HG02981 (cell line): ENCODE measurements at regions not wholly inside any gene's neighbourhood (a gene's known extent, or its start where the extent isn't known, plus 50 kb on each side); places are given as distances from the start of the nearest gene placed in this dataset.
"Not testable (repeated sequence)": the region's sequence is repeated elsewhere in the genome, so short reads cannot be mapped to it uniquely, and the experiment has no call there.

Experiments used
- ATAC-seq: cut with Tn5 transposase; IDR thresholded peaks from one replicate; pipeline ENCODE4 v1.9.1; 2021; ENCODE audit warnings: mild to moderate bottlenecking, moderate library complexity; ENCODE audit not compliant: unreplicated experiment

DNA sequence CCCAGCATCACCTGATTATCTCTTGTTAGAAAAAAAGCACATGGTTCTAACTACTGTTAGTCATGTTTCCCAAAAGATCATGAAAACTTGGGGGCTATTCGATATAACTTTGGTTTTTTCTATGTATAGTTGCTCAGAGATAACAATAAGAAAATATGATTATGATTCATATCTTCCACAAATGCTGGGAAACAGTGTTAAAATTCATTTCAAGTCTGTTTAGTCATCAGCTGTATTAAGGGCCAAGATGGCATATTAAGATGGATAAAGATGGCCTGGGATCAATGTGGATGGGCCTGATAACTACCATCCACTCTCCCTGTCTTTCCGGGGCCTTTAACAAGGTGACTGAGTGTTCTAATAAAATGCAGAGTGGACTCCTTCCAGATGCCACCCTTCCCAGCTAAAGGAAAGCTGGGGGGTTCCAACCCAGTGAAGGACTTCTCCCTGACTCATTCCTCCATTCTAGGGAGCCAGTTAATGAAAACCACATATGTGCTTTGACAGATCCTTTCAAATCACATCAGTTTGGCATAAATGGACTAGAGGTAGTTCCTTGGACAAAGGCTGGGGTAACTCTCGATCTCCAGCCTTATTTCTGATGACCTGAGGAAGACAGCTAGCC is 221.6 kb downstream of the VAPA start:
- ATAC-seq, result no peak

DNA sequence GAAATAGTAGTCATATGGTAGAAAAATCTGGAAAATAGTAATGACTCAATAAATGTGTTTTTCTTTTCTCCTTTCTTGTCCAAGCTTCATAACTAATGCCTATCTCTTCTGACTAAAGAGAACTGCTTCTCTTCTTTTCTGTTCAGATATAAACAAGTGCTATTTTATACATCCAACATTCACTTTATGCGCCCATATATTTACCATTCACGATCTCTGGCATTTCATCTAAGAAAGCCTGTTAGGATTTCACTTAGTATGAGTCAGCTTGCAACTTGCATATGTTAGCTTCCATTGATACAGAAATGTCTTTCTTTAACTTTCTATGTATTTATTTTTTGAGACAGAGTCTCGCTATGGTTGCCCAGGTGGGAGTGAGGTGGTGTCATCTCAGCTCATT is 224.9 kb downstream of the VAPA start:
- no peak for ATAC-seq

GRCh38 chr18:10139783-10140410 is 226.1 kb downstream of the VAPA start:
- no peak for ATAC-seq

DNA sequence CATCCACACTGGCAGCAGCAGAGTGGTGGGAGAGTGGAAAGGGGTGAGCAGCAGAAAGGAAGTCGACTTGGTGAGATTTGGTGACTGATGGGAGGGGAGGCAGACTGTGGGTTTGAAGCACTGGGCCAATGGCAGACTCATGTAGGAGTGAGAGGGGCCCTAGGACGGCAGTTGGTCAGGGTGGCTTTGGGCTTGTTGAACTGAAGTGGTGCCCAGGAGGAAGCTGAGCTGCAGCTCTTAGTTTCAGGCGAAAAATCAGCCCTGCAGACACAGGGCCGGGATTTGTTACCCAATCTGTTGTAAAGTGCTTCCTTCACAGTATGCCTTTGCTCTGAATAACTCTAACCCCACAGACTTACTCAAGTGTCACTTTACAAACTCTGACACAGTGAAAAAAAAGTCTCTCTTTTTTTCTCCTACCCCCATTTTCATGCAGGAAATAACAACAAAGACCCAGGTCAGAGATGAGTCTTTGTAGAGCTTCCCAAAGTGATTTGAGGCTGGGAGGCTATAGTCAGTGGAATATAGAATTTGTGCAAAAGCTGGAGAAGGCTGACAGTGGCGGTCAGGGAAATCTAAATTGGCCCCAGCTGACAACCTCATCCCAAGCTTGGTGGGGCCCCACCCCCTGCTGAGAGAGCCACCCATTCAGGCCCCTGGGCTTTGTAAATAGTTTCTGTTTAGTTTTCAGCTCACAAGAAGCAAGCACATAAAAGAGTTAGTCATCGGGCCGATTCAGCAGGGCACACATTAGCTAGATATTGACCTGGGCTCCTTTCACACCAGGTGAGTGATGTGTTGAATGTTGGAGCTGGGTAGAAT is 226.9 kb downstream of the VAPA start:
- ATAC-seq, result no peak

DNA sequence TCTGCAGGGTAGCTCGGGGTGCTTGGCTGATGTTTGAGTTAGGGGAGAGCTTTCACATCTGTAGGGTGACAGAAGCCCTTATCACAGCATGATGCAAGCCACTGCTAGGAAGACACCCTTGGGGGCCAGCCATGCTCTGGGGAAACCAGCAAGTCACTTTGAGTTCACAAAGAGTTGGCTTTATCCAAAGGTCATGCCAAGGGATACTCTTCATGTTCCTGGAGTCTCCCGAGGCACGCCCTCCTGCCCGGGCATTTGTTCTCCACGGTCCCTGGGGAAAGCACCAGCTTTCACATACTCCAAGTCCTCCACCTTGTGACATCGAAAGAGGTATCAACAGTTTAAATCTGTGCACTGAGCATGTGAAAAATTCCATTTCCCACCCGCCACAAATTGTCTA is 227.7 kb downstream of the VAPA start:
- no peak for ATAC-seq

GRCh38 chr18:10142056-10142455 is 228.2 kb downstream of the VAPA start:
- ATAC-seq, result no peak

GRCh38 chr18:10142496-10143160 is 228.8 kb downstream of the VAPA start:
- ATAC-seq, result no peak

GRCh38 chr18:10143596-10143995 is 229.8 kb downstream of the VAPA start:
- no peak for ATAC-seq

DNA sequence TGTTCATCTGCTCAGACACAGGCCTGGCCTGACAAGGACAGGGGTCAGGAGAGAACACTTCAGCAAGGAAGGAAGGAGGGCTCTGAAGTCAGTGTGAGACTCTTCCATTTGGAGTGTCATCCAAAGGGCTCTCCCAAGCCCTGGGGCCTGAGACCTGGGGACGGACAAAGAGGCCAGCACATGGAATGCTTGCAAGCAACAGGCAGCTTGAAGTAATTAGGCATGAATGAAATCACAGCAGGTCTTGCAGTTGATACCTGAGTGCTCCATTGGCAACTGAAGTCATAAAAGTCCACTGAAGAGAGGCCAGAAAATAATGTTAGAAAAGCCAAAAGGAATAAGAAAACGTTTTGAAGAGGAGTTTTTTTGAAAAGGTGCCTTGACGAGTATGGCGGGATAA is 231.7 kb downstream of the VAPA start:
- no peak for ATAC-seq

- no peak for ATAC-seq
Measured at GRCh38 chr18:10147226-10147625, 233.4 kb downstream of the VAPA start.

GRCh38 chr18:10147752-10148151 is 233.9 kb downstream of the VAPA start:
- ATAC-seq, result no peak

GRCh38 chr18:10148189-10148929 is 234.5 kb downstream of the VAPA start:
- ATAC-seq, result no peak

- ATAC-seq, result no peak
Measured at GRCh38 chr18:10149768-10150556, 236.1 kb downstream of the VAPA start.

DNA sequence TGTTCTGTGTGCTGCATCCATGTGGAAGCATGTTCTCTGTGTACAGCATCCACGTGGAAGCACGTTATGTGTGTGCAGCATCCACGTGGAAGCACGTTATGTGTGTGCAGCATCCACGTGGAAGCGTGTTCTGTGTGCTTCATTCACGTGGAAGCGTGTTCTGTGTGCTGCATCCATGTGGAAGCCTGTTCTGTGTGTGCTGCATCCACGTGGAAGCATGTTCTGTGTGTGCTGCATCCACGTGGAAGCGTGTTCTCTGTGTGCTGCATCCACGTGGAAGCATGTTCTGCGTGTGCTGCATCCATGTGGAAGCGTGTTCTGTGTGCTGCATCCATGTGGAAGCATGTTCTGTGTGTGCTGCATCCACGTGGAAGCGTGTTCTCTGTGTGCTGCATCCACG is 236.8 kb downstream of the VAPA start:
- ATAC-seq, result not testable (repeated sequence)

- ATAC-seq, result no peak
Measured at GRCh38 chr18:10152475-10152874, 238.7 kb downstream of the VAPA start.

DNA sequence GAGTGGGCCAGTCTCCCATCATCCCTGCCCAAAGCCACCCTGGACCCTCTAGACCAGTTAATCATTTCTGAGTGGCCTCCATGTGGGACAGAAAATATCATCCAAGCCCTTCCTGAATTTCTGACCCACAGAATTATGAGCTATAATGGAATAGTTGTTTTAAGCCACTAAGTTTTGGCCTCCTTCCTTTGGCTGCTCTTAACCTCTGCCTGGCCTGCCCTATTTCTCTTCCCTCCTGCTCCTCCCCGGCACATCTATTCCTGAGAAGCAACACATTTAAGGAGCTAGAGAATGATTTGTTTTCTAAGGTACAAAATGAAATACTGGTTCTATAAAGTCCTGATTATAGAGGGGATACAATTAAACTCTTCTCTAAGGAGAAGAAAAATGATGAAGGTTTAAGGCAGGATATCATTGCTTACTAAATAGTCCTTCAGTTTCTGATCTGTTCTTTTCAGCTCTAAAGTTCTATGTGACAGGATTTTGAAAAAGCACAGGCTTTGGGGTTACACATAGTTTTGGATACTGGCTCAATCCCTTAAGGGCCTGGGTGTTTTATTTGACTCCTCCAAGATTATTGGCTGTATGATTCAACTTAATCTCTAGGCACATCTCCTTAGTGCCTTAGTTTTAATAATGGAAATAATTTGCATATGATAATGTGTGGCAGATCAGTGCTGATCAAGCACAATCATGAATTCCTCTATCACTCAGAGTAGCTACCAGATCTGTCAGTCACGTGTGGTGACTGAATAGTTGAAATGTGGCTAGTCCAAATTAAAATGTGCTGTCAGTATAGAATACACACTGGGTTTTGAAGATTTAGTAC is 240.3 kb downstream of the VAPA start:
- no peak for ATAC-seq

DNA sequence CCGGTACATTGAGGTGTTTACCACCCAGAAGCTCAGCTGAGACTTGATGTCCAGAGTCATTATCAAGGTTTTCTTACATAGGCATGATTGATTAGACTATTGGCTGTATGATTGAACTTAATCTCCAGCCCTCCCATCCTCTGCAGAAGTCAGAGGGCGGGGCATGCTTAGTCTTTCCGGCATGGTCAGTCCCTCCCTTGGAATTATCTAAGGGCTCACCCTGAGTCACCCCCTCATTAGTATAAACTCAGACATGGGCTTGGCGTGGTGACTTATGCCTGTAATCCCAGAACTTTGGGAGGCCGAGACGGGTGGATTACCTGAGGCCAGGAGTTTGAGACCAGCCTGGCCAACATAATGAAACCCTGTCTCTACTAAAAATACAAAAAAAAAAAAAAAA is 243.9 kb downstream of the VAPA start:
- no peak for ATAC-seq

- ATAC-seq, result no peak
Measured at GRCh38 chr18:10160251-10160650, 246.4 kb downstream of the VAPA start.

- no peak for ATAC-seq
Measured at GRCh38 chr18:10161315-10161714, 247.5 kb downstream of the VAPA start.
